HG03571 (cell line): ENCODE measurements at regions not wholly inside any gene's neighbourhood (a gene's known extent, or its start where the extent isn't known, plus 50 kb on each side); places are given as distances from the start of the nearest gene placed in this dataset.
"Not testable (repeated sequence)": the region's sequence is repeated elsewhere in the genome, so short reads cannot be mapped to it uniquely, and the experiment has no call there.

Source experiments
- ATAC-seq: cut with Tn5 transposase; IDR thresholded peaks from one replicate; pipeline ENCODE4 v1.9.1; 2021; ENCODE audit not compliant: unreplicated experiment

- not testable (repeated sequence) for ATAC-seq
Measured at GRCh38 chr6:26956078-26956600, 291.4 kb upstream of the PRSS16 start.

GRCh38 chr6:26956601-26957184 is 290.8 kb upstream of the PRSS16 start:
- not testable (repeated sequence) for ATAC-seq

- not testable (repeated sequence) for ATAC-seq
Measured at GRCh38 chr6:26957399-26958127, 289.9 kb upstream of the PRSS16 start.

- ATAC-seq = not testable (repeated sequence)
Measured at GRCh38 chr6:26961236-26961635, 286.3 kb upstream of the PRSS16 start.

- no peak for ATAC-seq
Measured at GRCh38 chr6:27002447-27002846, 245.1 kb upstream of the PRSS16 start.

- ATAC-seq = no peak
Measured at GRCh38 chr6:27007020-27007419, 240.5 kb upstream of the PRSS16 start.

- ATAC-seq = not testable (repeated sequence)
Measured at GRCh38 chr6:27008613-27009012, 238.9 kb upstream of the PRSS16 start.

- not testable (repeated sequence) for ATAC-seq
Measured at GRCh38 chr6:27014053-27014452, 233.4 kb upstream of the PRSS16 start.

- no peak for ATAC-seq
Measured at GRCh38 chr6:27016689-27017088, 230.8 kb upstream of the PRSS16 start.

GRCh38 chr6:27018401-27018800 is 229.1 kb upstream of the PRSS16 start:
- ATAC-seq = not testable (repeated sequence)

- peak; percentile 84 for ATAC-seq
Measured at GRCh38 chr6:27019651-27020552, 227.6 kb upstream of the PRSS16 start.

- no peak for ATAC-seq
Measured at GRCh38 chr6:27020553-27020880, 227.0 kb upstream of the PRSS16 start.

GRCh38 chr6:27023664-27024063 is 223.8 kb upstream of the PRSS16 start:
- ATAC-seq = no peak

- ATAC-seq = no peak
Measured at GRCh38 chr6:27025351-27025750, 222.2 kb upstream of the PRSS16 start.

GRCh38 chr6:27026361-27026760 is 221.1 kb upstream of the PRSS16 start:
- ATAC-seq = no peak

- no peak for ATAC-seq
Measured at GRCh38 chr6:27031302-27031701, 216.2 kb upstream of the PRSS16 start.

- ATAC-seq = no peak
Measured at GRCh38 chr6:27038498-27038897, 209.0 kb upstream of the PRSS16 start.

- no peak for ATAC-seq
Measured at GRCh38 chr6:27040244-27041042, 207.1 kb upstream of the PRSS16 start.

GRCh38 chr6:27043244-27043643 is 204.3 kb upstream of the PRSS16 start:
- ATAC-seq = no peak

- not testable (repeated sequence) for ATAC-seq
Measured at GRCh38 chr6:27045131-27045530, 202.4 kb upstream of the PRSS16 start.

GRCh38 chr6:27047725-27048124 is 199.8 kb upstream of the PRSS16 start:
- ATAC-seq = not testable (repeated sequence)
